Progenitor cell of endocrine pancreas (in vitro differentiated cells): ENCODE measurements at regions not wholly inside any gene's neighbourhood (a gene's known extent, or its start where the extent isn't known, plus 50 kb on each side); places are given as distances from the start of the nearest gene placed in this dataset.

Experiments
- DNase-seq: peaks from one replicate; pipeline ENCODE4 v3.0.0; 2021; ENCODE audit warnings: low spot score; ENCODE audit not compliant: unreplicated experiment
- H3K27ac Mint-ChIP-seq: 2 replicates; pipeline ENCODE4 v1.8.0; 2021; ENCODE audit warnings: mild to moderate bottlenecking, moderate library complexity, mixed read lengths
- H3K27me3 Mint-ChIP-seq: 2 replicates; pipeline ENCODE4 v1.8.0; 2021; ENCODE audit warnings: mixed read lengths
- H3K36me3 Mint-ChIP-seq: 2 replicates; pipeline ENCODE4 v1.8.0; 2022; ENCODE audit warnings: mixed read lengths; ENCODE audit not compliant: insufficient read depth
- H3K4me1 Mint-ChIP-seq: 2 replicates; pipeline ENCODE4 v1.8.0; 2021; ENCODE audit warnings: low read depth, mixed read lengths
- H3K4me3 Mint-ChIP-seq: 2 replicates; pipeline ENCODE4 v1.8.0; 2021; ENCODE audit warnings: low read depth, mild to moderate bottlenecking, moderate library complexity, mixed read lengths
- H3K9me3 Mint-ChIP-seq: 2 replicates; pipeline ENCODE4 v1.8.0; 2021; ENCODE audit warnings: low read depth, mixed read lengths
- CTCF ChIP-seq: fragments of 200-600 bp; sonication (generic); IDR thresholded peaks from one replicate; pipeline ENCODE4 v1.5.0; 2021; ENCODE audit warnings: antibody characterized with exemption, mild to moderate bottlenecking; ENCODE audit not compliant: unreplicated experiment

GRCh38 chr1:98330224-98330623 lies 331.3 kb upstream of the SNX7 start:
- Mint-ChIP-seq H3K9me3 (peaks cover 3% of the 10 kb centered on the region), H3K27me3 (no peaks in the 10 kb centered on the region), H3K27ac (no peak overlapping the region), H3K4me1 (peaks cover 13% of the 10 kb centered on the region), H3K36me3 (no peaks in the 10 kb centered on the region), H3K4me3 (no peak overlapping the region)
- no peak for DNase-seq
- TF ChIP-seq CTCF: no peak

- Mint-ChIP-seq H3K4me3 (no peak overlapping the region), H3K36me3 (no peaks in the 10 kb centered on the region), H3K4me1 (peaks cover 17% of the 10 kb centered on the region), H3K9me3 (peaks cover 3% of the 10 kb centered on the region), H3K27me3 (no peaks in the 10 kb centered on the region), H3K27ac (no peak overlapping the region)
- DNase-seq: no peak
- no peak for TF ChIP-seq CTCF
These were observed 332.7 kb upstream of the SNX7 start for GRCh38 chr1:98328855-98329254.

GRCh38 chr1:98327220-98327861 lies 334.2 kb upstream of the SNX7 start:
- H3K4me3 Mint-ChIP-seq: no peak overlapping the region
- TF ChIP-seq CTCF: no peak
- peaks cover 3% of the 10 kb centered on the region for H3K9me3 Mint-ChIP-seq
- no peaks in the 10 kb centered on the region for H3K27me3 Mint-ChIP-seq
- no peak overlapping the region for H3K27ac Mint-ChIP-seq
- no peak for DNase-seq
- H3K36me3 Mint-ChIP-seq: no peaks in the 10 kb centered on the region
- peaks cover 20% of the 10 kb centered on the region for H3K4me1 Mint-ChIP-seq

GRCh38 chr1:98325646-98326440 lies 335.7 kb upstream of the SNX7 start:
- H3K27ac Mint-ChIP-seq: no peak overlapping the region
- H3K36me3 Mint-ChIP-seq: no peaks in the 10 kb centered on the region
- peaks cover 3% of the 10 kb centered on the region for H3K9me3 Mint-ChIP-seq
- H3K27me3 Mint-ChIP-seq: no peaks in the 10 kb centered on the region
- H3K4me3 Mint-ChIP-seq: no peak overlapping the region
- TF ChIP-seq CTCF: no peak
- no peak for DNase-seq
- peaks cover 15% of the 10 kb centered on the region for H3K4me1 Mint-ChIP-seq

- H3K9me3 Mint-ChIP-seq: peaks cover 12% of the 10 kb centered on the region
- TF ChIP-seq CTCF: no peak
- peak overlapping the region; percentile 45 for H3K27ac Mint-ChIP-seq
- H3K4me1 Mint-ChIP-seq: peaks cover 12% of the 10 kb centered on the region
- DNase-seq: no peak
- no peak overlapping the region for H3K4me3 Mint-ChIP-seq
- H3K27me3 Mint-ChIP-seq: no peaks in the 10 kb centered on the region
- H3K36me3 Mint-ChIP-seq: peaks cover 3% of the 10 kb centered on the region
These were observed 337.6 kb upstream of the SNX7 start for GRCh38 chr1:98323906-98324358.
